ENCODE measurements at regions not wholly inside any gene's neighbourhood (a gene's known extent, or its start where the extent isn't known, plus 50 kb on each side); places are given as distances from the start of the nearest gene placed in this dataset.

DNA sequence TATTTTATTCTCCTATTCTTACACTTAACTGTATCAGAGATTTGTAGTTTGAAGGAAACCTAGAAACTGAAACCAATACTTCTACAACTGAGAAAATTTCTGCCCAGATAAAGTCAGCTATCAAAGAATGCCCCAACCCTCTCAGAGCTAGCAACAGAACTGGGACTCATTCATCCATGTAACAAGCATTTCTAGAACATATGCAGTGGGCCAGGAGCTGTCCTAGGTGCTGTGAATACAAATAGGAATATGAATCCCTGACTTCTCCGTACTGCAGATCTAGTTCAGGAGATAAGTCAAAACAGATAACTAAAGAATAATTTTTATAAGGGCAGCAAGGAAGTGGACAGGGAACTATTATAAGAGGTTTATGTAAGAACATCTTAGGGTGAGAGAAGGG lies 654.1 kb upstream of the NOX3 start:
- DNase-seq: no peak

DNA sequence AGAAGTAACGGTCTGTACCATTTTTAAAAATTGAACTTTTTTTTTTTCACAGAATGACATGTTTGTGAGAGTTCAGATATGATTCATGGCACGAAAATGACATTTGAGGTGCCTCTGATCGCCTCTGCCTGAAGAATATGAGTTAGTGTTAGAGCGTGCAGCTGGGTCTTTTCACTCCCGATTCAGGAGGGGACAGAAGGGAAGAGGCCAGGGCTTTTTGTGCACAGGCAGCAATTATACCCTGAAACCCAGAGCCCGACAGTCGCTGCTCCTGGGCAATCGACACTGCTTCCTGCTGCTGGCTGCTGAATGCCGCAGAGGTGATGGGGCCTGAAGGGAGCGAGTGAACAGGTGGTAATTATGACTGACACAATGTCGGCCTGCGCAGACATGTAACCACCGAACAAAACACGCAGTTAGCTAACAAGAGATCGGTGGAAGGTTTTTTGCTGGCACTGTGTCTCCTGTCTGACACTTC lies 652.0 kb upstream of the NOX3 start:
- DNase-seq: no peak

DNA sequence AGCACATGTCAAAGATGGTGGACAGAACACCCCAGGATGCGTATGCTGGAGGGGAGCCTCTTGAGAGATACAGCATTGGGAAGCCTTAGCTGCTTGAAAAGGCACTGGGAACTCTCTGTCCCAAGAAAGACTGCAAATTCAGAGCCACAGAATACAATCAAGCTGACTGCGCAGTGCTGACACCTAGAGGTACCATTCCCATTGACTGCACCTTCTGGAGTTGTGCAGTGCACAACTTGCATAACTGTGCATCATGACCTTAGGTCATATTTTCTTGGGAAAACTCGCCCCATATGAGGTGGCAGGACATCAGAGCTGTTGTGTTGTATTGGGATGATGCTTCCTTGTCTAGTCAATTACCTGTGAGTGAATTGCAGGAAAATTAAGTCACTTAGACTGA lies 646.5 kb upstream of the NOX3 start:
- no peak for DNase-seq

DNA sequence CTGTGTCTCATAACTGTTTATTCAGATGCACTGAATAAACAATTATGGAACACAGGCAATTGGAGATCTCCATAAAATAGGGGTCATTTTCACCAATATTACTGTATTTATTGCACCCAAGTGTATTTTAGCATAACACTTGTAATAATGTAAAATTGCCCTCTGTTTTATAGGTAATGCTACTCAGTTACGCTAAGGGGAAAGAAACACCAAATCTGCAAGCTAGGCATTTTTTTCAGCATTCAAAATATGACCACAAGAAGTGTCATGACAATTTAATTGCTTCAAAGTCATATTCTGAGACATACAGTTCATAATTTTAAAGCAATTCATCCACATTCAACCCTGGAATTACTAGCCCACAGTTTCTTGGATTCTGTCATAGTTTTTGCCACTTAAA lies 643.2 kb upstream of the NOX3 start:
- no peak for DNase-seq

DNA sequence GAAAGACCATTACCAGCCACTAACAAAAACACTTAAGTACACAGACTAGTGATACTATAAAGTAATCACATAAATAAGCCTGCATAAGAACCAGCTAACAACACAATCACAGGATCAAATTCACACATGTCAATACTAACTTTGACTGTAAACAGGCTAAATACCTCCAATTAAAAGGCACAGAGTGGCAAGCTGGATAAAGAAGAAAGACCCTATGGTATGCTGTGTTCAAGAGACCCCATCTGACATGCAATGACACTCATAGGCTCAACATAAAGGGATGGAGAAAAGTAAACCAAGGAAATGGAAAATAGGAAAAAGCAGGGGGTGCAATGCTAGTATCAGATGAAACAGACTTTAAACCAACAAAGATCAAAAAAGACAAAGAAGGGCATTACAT lies 631.8 kb upstream of the NOX3 start:
- no peak for DNase-seq

DNA sequence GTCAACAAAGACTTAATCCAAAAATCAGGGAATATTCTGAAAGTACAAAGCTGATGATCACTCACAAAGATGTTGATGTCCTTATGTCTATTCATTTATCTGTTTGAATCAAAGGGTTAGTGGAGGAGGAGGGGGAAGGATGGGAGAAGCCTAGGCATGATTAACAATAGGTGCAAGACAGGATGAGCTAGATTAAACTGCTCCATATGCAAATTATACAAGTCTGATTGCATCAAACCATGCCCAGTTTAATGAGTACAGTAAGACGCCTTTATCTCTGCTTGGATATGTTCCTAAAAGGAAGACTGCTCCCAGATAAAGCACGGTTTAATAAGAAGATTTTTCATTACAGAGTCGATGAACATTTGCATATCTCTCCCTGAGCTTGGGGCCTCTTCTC lies 626.4 kb upstream of the NOX3 start:
- no peak for DNase-seq

DNA sequence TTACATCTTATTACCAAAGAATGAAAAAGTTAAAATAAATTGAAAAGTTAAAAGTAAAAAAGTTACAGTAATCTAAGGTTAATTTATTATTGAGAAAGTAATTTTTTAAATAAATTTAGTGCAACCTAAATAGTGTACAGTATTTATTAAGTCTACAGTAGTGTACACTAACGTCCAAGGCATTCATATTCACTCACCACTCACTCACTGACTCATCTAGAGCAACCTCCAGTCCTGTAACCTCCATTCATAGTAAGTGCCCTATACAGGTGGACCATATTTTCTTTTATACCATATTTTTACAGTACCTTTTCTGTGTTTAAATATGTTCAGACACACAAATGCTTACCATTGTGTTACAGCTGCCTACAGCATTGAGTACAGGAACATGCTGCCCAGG lies 624.7 kb upstream of the NOX3 start:
- no peak for DNase-seq

DNA sequence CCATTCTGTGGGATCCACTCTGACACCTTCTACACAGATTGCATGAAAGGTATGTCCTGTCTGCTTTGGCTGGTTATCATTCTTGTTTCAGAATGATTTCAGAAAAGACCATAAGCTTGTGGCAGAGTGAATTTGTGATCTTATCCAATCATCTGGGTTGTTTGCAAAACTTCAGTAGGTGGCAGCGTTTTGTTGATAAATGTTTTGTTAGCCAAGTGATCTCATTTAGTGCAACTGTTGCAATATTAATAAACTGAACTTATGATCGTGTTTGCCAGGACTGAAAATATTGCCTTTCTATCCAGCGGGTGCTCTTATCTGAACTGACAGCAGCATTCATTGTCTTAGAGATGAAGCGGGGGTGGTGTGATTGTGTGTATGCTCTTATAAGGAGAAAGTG lies 613.2 kb upstream of the NOX3 start:
- no peak for DNase-seq

DNA sequence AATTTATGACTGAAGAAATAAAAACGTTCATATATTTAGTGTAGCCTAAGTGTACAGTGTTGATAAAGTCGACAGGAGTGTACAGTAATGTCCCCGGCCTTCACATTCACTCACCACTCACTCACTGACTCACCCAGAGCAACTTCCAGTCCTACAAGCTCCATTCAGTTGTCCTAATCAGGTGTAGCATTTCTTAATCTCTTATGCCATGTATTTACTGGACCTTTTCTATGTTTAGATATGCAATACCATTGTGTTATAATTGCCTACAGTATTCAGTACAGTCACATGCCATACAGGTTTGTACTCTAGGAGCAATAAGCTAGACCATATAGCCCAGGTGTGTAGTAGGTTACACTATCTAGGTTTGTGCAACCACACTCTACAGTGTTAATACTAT lies 610.2 kb upstream of the NOX3 start:
- no peak for DNase-seq

DNA sequence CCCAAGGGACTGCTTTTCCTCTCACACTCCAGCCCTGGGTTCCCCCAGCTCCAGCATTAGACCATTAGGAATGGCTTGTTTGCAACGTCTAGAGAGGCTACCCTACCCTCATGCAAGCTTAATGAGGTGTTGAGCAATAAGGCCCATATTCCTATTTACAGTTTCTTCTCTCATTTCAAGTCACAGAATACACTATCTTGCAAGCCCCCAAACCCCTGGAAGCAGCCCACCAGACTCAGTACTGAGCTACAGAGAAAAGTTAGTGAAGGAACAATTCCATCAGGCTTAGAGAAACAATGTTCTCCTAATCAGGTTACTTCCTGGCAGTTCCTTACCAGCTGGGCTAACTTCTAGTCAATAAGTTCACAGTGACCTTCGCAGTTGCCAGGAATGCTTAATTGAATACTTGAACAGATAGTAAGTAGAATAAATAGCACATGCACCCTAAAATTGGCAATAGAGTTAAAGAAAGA lies 606.5 kb upstream of the NOX3 start:
- no peak for DNase-seq

DNA sequence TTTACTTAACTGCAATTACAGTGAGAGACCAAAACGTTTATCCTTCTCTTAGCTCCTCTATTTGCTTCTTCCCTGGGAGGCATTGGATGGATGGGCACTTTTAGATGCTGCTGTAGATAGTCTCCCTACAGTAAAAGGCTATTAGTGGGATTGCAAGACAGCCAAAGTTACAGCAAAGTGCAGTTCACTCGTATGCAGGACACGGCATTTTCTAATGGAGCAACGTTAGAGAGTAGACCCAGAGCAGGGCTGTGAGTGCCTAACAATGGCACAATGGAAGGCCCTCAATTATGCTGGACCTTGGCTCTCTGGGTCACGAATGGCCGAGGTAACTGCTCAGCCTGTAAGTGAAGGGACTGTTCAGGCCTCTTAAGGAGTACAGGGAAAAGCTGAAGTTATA lies 605.8 kb upstream of the NOX3 start:
- no peak for DNase-seq

DNA sequence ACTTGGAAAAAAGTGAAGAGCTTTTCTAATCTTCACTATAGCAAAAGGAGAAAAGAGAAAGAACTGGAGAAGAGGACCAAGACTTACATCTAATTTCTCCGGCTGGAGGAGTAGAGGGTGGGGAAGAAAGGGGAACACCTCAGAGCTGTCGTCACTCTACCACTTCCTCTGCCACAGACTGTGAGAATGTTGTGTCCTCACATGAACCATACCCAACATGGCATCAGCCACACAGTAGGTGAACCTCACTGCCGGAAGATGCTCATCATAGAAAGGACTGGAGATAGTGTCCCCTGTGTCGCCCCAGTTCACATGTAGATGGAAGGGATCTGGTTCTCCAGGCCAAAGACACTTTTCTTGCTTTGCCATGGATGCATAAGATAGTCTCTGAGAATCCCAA lies 604.4 kb upstream of the NOX3 start:
- DNase-seq: no peak

DNA sequence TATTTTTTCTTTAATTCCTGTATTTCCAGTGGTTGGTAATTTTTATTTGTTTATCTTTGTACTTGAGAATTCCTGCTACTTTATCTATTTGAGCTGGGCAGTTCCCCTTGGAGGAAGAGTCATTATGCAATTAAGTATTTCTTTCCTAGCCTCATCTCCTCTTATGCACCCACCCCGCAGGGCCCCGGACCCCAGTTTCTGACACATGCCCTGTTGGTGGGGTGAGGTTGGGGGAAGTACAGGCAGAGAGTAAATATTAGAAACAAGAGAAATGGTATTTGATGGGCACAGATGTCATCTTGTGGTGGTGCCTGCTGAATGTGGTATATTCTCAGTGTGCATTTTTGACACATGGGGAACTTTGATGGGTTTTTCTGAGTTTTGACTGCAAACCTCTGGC lies 602.7 kb upstream of the NOX3 start:
- no peak for DNase-seq

DNA sequence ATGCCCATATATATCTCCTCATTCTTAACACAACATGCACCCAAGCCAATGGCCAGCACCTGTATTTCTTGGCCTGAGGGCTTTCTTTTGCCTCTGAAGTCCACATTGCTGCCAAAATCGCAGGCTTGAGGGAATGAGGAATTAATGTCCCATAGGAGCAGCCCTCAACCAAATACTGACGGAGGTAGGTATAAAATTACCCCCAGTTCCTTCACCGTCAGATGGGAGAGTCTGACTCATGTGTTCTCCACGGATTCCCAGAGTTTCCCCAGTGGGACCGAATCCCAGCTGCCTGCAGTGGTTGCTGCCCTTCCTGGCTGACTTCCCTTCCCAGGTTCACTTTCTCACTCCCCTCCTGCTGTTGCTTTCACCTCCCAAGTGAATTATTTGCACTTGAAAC lies 602.2 kb upstream of the NOX3 start:
- DNase-seq: no peak

DNA sequence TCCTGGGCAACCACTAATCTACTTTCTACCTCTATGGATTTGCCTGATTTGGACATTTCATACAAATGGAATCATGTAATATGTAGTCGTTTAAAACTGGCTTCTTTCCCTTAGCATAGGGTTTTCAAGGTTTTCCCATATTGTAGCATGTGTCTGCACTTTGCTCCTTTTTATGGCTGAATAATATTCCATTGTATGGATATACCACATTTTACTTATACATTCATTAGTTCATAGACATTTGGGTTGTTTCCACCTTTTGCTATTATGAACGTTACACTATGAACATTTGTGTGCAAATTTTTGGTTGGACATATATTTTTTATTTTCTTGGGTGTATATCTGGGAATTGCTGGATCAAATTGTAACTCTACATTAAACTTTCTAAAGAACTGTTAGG lies 600.4 kb upstream of the NOX3 start:
- no peak for DNase-seq

DNA sequence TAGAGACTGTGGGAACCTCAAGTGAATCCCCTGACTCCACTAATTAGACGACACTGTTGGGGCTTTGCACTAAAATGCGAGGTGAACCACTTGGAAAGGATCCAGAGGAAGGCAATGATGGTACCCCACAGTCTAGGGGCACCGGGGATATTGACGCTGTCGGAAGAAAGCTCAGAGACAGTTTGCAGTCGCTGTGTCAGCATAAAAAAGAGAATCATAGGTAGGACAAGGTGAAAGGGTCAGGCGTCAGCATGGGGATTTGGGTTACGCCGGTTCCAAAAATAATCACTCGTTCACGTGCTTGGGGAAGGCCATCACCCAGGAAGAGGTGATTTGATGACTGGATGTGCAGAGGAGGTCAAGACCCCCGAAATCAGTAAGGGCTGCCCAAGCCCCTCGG lies 598.0 kb upstream of the NOX3 start:
- no peak for DNase-seq

DNA sequence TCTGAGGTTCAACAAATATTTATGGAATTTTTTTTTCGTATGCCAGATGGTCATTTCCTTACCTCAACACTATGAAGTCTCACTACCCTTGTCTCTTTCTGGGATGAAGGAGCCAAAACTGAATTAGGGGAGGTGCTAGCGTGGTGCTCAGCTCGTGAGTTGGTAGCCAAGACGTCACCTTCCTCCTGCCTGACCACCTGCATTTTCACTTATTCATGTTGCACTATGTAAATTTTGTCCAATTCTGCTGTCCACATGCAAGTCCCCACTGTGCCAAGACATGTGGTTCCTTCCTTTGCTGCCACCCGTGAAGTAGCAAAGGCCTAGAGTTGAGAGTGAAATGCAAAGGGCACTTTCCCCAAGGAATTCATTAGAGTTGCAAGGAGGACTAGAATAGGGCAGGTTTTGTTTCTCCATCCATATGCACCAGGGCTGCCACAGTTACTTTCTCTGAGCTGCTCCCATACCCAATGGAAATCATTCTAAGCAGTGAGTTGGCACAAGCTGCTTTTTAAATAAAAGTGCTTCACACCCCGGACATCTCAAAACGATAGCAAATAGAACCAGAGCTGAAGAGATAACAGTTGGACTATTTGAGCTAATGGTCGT lies 591.3 kb upstream of the NOX3 start:
- no peak for DNase-seq

DNA sequence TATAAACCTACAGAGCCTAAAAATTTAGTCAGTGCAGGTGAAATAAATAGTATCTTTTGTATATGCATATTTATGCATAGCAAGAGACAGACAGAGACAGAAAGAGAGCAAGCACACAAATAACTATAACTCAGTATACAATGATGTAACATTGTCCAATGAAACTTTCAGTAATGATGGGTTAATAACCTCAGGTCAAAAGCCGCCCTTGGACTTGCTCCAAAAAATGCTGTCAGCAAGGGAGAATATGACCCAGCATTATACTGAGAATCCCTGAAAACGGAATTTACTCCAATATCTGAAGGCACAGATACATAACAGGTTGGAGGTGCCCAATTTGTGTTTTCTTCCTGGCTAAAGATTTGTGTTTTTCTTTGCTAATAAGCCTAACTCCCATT lies 590.6 kb upstream of the NOX3 start:
- DNase-seq: no peak

DNA sequence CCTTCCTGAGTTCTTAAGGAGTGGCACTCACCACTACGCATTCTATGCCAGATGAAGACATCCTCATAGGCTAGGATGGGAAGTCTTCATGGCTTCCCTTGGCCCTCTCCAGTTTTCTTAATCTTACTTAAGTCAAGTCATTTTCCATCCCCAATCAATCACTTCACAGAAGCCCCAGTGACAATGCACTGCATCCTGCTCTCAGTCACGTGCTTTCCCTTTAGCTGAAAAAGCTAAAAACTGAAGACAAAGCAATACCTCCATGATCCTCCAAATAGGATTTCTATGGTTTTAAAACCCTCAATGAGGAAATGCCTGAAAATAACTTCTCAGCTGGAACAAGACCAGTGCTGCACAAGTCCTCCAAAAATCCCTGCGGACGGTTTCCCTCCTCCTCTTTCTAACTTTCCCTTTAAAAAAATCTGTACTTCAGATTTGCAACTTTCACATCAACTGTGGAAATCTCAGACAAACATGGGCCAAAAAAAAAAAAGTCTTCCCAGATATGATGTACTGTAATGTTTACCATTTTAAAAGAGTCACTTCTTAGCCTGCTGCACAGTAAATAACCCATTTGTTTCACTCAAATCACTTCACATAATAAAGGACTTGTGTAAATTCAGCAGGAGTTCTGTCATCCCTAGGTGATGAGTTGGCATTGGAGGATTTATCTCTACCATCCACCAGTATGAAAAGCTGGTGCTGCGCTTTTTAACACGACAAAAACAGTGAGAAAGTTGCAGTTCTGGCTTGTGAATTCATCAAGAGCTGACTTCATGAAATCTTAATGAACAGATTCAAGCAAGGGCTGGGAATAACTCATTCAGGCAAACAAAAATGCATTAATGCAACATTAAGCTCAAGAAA lies 590.0 kb upstream of the NOX3 start:
- DNase-seq: no peak

DNA sequence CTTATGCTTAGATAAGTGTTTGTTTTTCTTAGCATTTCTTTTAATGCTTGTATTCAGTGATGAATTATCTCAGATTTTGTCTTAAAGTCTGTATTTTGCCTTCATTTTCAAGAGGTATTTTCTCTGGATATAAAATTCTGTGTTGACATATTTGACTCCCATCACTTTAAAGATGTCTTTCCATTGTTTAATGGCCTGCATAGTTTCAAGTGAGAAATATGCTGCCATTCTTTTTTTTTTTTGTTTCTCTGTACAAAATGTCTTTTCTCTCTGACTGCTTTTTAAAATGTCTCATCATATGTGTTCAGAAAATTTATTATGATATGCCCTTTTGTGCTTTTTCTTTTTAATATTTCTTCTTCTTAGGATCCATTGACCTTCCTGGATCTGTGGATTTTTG lies 578.0 kb upstream of the NOX3 start:
- DNase-seq: no peak

DNA sequence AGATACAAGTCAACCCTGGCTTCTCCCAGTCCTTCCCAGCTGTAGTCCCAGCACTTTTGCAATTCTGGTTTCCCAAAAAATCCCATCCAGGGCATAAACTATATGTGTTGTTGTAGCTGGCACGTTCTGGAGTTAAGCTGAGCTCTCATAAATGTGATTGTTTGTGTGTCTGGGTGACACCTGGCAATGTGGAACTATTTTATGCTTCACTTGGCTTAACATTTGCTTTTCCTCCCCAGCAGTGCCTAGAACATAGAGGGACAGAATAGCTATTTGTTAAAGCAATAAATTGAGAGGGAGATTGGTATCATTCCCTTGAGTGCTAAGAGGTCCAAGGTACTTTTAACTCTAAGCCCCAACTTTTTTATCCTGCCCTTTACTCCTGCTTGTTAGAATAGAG lies 575.9 kb upstream of the NOX3 start:
- DNase-seq: no peak

DNA sequence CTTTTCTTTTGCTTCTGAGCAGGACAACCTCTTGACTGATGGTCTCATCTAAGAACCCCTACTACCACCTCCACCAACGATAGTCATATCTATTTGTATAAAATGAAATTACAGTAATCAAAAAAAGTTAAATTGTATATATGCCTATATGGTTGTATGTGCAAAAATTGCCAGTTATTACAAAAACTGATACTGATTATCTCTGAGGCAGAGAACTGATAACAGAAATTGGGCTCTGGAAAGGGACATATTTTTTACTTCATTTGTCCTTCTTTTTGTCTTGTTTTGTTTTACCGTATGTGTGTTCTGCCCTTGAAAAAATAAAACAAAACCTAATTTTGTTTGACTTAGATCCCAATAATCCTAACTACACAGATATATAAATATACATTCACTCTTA lies 574.4 kb upstream of the NOX3 start:
- no peak for DNase-seq

DNA sequence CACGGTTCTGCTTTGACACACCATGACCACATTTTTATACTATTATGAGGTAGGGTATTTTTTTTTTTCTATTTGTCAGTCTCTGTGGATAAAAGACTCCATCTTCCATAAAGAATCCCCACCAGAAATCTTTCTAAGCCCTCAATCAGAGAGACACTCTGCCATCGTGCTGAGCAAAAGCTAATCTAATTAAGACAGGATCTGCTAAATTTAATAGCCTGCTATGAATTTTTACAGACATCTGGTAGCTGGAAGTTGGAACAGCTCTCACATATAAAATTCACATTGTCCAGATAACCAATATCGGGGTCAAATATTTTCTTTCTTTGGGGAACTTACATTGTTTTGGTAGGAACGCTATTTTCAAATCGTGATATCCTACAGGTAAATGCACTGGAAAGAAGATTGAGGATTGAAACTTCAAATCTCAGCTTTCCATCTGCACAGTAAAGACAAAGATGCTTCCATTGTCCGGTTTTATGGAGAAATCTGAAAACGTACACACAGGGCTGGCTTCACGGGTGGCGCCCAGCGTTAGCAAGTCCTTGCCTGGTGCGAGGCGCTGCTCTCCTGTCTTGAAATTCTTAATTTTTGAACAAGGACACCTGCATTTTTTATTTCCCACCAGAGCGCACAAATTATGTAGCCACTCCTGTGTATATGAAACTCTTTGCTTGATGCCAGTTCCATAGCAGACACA lies 573.8 kb upstream of the NOX3 start:
- no peak for DNase-seq

Measured in hematopoietic multipotent progenitor cell treated with erythropoietin and hydrocortisone succinate and interleukin-3 and kit ligand, for 8 days (in vitro differentiated cells).